Activated CD8-positive, alpha-beta memory T cell treated with anti-CD3 and anti-CD28 coated beads for 36 hours (primary cell): ENCODE measurements at regions not wholly inside any gene's neighbourhood (a gene's known extent, or its start where the extent isn't known, plus 50 kb on each side); places are given as distances from the start of the nearest gene placed in this dataset.
"Not testable (repeated sequence)": the region's sequence is repeated elsewhere in the genome, so short reads cannot be mapped to it uniquely, and the experiment has no call there.

Experiments used
- CTCF ChIA-PET: fragments of 350-600 bp; sonication (Branson Sonifier 250); formaldehyde crosslinking; loops from one replicate; lab custom pipeline; 2021; ENCODE audit warnings: antibody characterized with exemption; lab: Charles Lee
- POLR2A ChIA-PET: fragments of 350-600 bp; sonication (Branson Sonifier 250); formaldehyde crosslinking; loops from one replicate; lab custom pipeline; 2021; ENCODE audit warnings: antibody characterized with exemption; lab: Charles Lee

GRCh38 chr4:64670647-64671046 lies 261.4 kb upstream of the TECRL start:
- ChIA-PET POLR2A (no interaction called here), CTCF (interaction anchor here (0.7 kb wide), 1 partner anchor 8 kb away, joined by 3 read pairs; no protein-coding TSS in a partner anchor)

DNA sequence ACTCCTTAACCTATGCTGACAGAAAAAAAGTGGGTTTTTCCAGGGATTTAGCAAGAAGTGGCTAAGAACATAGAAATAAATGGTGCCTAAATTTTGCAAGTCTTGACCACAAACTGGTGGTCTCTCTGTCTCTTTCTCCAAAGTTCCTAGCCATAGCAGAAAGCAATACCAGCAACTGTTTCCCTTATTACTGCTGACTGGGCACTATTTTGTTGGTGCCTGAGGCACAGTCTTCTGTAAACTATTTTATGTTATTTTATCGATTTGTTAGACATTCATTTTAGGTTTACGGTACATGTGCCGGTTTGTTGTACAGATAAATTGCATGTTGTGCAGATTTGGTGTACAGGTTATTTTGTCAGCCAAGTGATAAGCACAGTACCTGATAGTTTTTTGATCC lies 234.6 kb upstream of the TECRL start:
- POLR2A ChIA-PET, result no interaction called here
- CTCF ChIA-PET, result no interaction called here

GRCh38 chr4:64642936-64643335 lies 233.7 kb upstream of the TECRL start:
- CTCF ChIA-PET, result no interaction called here
- POLR2A ChIA-PET, result no interaction called here

- POLR2A ChIA-PET, CTCF ChIA-PET: not testable (repeated sequence)
These were observed 231.2 kb upstream of the TECRL start for GRCh38 chr4:64640402-64640801.

DNA sequence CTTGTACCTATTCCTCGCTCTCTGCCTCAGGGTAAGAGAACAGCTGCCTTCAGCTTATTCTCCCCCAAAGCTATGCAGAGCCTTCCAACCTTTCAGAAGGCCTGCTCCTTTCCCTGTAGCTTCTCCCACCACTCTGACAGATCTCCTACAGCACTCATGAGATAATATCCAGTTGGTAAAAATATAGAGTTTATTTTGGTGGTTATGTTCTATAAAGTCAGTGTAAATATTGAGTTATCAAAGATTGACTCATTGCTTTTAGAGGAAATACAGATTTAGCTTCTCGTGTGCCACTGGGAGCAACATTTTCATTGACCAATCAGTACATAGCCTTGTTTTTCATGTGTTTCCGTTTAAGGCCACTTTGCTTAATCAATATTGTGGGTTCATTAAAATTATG lies 216.2 kb upstream of the TECRL start:
- POLR2A ChIA-PET, result no interaction called here

GRCh38 chr4:64617800-64618199 lies 208.6 kb upstream of the TECRL start:
- CTCF ChIA-PET, result no interaction called here
- POLR2A ChIA-PET, result no interaction called here

More for the DNA sequence above, 216.2 kb upstream of the TECRL start:
- CTCF ChIA-PET, result no interaction called here

- CTCF ChIA-PET, result no interaction called here
- POLR2A ChIA-PET, result no interaction called here
These were observed 205.0 kb upstream of the TECRL start for GRCh38 chr4:64614276-64614675.

DNA sequence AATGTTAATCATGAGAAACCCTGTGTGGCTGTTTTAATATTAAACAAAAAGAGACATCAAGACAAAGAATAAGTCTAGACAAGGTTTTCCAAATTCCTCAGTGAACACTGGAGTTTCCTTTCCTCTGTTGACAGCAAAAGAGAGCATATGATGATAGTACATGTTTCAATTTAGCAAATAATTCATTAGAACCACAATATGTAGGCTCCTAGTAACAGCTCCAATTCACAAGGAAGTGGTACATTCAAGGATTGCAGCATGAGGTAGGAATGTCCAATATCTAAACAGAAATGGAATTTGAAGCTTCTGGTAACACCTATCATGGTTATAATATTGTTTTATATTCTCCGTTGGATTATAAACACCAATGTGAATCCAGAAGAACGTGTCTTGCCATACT lies 203.8 kb upstream of the TECRL start:
- ChIA-PET POLR2A (no interaction called here), CTCF (no interaction called here)

- CTCF ChIA-PET, result no interaction called here
- POLR2A ChIA-PET, result no interaction called here
These were observed 188.8 kb upstream of the TECRL start for GRCh38 chr4:64598066-64598465.

GRCh38 chr4:64594723-64595122 lies 185.5 kb upstream of the TECRL start:
- POLR2A ChIA-PET, result no interaction called here
- CTCF ChIA-PET, result no interaction called here

GRCh38 chr4:64588507-64588906 lies 179.3 kb upstream of the TECRL start:
- POLR2A ChIA-PET, result no interaction called here
- CTCF ChIA-PET, result no interaction called here

GRCh38 chr4:64584981-64585557 lies 175.8 kb upstream of the TECRL start:
- CTCF ChIA-PET, result no interaction called here

GRCh38 chr4:64584125-64584524 lies 174.9 kb upstream of the TECRL start:
- CTCF ChIA-PET, result no interaction called here

More at GRCh38 chr4:64584981-64585557, 175.8 kb upstream of the TECRL start:
- POLR2A ChIA-PET, result no interaction called here

DNA sequence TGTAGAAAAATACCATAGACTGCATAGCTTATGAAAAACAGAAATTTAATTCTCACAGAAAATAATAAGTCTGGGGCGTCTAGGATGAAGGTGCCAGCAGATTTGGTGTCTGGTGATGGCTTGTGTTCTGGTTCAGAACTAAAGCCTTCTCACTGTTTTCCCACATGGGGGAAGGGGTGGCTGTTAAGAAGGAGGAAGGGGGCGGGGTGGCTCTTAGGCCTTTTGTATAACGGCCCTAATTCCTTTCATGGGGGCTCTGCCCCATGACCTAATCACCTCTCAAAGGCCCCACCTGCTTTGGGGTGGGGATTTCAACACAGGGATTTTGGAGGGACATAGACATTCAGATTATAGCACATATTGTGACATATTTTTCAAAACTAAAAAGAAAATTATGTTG lies 173.2 kb upstream of the TECRL start:
- ChIA-PET CTCF (no interaction called here), POLR2A (no interaction called here)

More at GRCh38 chr4:64584125-64584524, 174.9 kb upstream of the TECRL start:
- POLR2A ChIA-PET, result no interaction called here

DNA sequence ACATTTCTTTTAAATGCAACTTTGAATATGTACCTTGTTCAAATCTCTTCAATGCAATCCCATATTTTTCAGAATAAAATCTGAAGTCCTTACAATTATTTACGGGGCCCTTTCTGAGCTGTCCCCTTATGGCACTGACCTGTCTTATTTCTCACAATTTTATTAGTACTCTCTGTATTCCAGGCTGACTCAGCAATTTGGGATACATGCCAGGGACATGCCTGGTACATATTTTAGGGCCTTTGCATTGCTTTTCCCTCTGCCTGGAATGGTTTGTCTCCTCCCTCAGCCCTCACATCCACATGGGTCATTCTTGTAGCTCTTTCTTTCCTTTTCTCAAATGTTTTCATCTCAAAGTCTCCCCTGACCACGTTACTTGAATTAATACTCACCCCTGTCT lies 172.2 kb upstream of the TECRL start:
- POLR2A ChIA-PET, result no interaction called here
- CTCF ChIA-PET, result no interaction called here

DNA sequence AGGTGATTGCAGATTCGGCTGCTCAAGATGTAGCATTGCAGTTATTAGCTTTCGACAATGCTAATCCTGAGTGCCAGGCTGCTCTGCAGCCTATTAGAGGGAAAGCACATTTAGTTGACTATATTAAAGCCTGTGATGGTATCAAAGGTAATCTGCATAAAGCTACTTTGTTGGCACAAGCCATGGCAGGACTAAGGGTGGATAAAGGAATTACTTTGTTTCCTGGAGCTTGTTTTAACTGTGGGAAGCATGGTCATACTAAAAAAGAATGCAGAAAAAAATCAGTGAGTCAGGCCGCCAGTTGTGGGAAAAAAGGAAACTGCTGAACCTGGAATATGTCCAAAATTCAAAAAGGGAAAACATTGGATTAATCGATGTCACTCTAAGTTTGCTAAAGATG lies 154.9 kb upstream of the TECRL start:
- POLR2A ChIA-PET, result no interaction called here
- CTCF ChIA-PET, result no interaction called here

GRCh38 chr4:64559571-64559970 lies 150.3 kb upstream of the TECRL start:
- POLR2A ChIA-PET, result no interaction called here
- CTCF ChIA-PET, result no interaction called here

DNA sequence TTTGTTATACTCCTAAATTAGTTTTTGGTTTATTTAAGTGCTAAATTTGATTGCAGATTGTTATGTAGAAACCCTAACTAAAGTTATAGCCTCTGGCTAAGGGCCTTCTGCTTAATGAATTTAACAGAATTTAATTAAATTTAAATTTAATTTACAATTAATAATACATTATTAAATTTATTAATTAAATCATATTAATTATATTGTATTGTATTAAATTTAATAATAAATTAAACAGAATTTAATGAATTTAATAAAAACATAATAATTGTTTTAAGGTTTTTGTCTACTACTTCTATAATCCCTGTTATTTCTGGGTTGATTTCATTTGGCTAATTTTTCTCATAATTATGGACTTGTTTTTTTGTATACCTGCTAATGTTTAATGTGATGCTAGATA lies 141.9 kb upstream of the TECRL start:
- CTCF ChIA-PET, result no interaction called here
- POLR2A ChIA-PET, result no interaction called here

DNA sequence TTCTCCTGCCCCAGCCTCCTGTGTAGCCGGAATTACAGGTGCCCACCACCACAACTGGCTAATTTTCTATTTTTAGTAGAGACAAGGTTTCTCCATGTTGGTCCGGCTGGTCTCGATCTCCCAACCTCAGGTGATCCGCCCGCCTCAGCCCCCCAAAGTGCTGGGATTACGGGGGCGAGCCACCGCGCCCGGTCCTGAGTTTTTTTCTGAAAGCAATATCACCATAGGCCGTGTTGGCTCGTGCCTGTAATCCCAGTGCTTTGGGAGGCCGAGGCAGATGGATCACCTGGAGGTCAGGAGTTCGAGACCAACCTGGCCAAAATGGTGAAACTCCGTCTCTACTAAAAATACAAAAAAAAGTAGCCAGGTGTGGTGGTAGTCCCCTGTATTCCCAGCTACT lies 136.3 kb upstream of the TECRL start:
- POLR2A ChIA-PET, result no interaction called here
- CTCF ChIA-PET, result no interaction called here

GRCh38 chr4:64539234-64539849 lies 130.1 kb upstream of the TECRL start:
- CTCF ChIA-PET, result no interaction called here
- POLR2A ChIA-PET, result no interaction called here

DNA sequence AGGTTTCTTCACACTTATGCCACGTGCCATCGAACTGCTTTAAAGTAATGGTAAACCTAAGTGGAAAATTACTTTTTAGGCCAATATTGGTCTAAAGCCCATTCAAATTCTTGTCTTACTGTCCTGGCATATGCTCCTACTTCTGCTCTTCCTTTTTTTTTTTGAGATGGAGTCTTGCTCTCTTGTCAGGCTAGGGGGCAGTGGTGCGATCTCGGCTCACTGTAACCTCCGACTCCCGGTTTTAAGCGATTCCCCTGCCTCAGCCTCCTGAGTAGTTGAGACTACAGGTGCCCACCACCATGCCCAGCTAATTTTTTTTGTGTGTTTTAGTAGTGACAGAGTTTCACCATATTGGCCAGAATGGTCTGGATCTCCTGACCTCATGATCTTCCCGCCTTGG lies 129.0 kb upstream of the TECRL start:
- ChIA-PET POLR2A (no interaction called here), CTCF (no interaction called here)

DNA sequence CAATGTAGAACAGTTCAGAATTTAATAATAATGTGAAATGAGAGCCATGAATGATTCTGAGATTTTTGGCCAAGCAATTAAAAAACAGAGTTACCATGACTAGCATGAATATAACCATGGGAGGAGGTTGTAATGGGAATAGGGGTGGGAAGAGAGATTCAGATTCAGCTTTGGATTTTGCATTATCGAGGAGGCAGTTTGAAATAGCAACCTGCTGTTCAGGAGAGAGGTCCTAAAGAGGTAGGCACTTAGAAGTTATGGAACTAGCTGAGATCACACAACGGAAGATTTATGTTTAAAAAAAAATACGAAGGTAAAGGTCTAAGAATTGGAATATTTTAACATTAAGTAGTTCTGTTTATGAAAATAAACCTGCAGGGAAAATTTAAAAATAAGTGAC lies 124.4 kb upstream of the TECRL start:
- ChIA-PET POLR2A (no interaction called here), CTCF (no interaction called here)
